ENCODE measurements at regions not wholly inside any gene's neighbourhood (a gene's known extent, or its start where the extent isn't known, plus 50 kb on each side); places are given as distances from the start of the nearest gene placed in this dataset.

DNA sequence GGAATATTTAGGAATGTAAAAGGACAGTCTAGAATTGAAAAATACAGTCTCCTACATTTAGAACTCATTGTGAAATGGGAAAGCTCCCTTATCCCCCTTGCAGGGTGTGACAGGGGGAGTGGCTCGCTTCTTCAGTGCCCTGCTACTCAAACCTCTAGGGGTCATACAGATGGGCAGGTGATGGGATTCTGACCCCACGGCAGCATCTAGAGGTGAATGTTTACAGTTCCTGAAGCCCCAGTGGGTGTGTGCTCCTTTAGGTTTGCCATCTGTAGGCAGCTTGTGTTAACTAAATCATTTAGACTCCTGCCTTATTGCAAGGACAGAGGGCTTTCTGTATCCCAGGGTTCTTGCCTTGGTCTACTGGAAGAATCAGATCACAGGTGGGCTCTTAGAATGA is 271.0 kb upstream of the MPDZ start:
- H3K27ac ChIP-seq, result no peak overlapping the region
- no peak overlapping the region for H3K4me3 ChIP-seq
- DNase-seq (ENCODE audit: low spot score), result no peak
- TF ChIP-seq, protein P1, sequence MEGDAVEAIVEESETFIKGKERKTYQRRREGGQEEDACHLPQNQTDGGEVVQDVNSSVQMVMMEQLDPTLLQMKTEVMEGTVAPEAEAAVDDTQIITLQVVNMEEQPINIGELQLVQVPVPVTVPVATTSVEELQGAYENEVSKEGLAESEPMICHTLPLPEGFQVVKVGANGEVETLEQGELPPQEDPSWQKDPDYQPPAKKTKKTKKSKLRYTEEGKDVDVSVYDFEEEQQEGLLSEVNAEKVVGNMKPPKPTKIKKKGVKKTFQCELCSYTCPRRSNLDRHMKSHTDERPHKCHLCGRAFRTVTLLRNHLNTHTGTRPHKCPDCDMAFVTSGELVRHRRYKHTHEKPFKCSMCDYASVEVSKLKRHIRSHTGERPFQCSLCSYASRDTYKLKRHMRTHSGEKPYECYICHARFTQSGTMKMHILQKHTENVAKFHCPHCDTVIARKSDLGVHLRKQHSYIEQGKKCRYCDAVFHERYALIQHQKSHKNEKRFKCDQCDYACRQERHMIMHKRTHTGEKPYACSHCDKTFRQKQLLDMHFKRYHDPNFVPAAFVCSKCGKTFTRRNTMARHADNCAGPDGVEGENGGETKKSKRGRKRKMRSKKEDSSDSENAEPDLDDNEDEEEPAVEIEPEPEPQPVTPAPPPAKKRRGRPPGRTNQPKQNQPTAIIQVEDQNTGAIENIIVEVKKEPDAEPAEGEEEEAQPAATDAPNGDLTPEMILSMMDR (IDR thresholded peaks at IDR 0.05), result no peak

DNA sequence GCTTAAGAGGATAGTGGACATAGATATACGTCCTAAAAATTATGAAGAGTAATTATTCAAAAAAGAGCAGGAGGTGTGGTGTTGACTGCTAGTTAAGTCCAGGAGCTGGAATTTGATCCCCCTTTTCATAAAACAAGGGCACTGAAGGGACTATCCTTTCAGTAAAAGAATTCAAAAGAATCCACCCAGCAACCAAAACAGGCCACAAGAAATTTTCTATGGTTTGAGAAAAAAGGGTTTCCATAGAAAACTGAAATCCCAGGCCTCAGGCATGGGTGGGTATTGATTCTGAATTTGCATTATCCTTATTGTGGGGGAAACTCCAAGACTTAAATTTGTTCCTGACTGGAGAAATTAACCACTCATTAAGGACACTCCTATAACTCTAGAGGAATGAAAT is 269.0 kb upstream of the MPDZ start:
- no peak for DNase-seq (ENCODE audit: low spot score)
- TF ChIP-seq, protein P1 (IDR thresholded peaks at IDR 0.05), result no peak
- H3K4me3 ChIP-seq, result no peak overlapping the region
- no peak overlapping the region for H3K27ac ChIP-seq

DNA sequence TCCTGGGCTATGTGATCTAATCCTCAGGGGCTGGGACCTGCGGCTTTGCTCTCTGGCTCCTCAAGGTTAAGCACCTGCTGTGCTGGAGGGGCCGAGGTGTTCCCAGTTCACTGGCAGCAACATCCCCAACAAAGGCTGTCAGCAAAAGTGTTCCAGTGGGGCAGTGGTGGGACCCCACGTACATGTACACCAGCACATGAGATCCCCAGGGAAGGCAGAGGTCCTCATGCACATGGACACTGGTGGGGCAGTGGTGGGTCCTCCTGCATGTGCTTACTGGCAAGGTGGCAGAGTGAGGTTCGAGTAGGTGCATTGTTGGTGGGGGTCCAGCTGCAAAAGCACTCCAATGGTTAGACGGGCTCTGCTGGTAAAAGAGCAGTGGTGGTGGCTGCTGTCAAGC is 255.6 kb upstream of the MPDZ start:
- no peak overlapping the region for H3K27ac ChIP-seq
- H3K4me3 ChIP-seq, result no peak overlapping the region
- DNase-seq (ENCODE audit: low spot score), result no peak
- TF ChIP-seq, protein P1 (IDR thresholded peaks at IDR 0.05), result no peak

DNA sequence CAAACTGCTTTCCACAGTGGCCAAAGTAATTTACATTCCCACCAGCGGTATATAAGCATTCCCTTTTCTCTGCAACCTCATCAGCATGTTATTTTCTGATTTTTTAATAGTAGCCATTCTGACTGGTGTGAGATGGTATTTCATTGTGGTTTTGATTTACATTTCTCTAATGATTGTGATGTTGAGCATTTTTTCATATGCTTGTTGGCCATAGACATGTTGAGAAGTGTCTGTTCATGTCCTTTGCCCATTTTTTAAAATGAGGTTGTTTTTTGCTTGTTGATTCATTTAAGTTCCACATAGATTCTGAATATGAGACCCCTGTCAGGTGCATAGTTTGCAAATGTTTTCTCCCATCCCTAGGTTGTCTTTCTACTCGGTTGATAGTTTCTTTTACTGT is 254.5 kb upstream of the MPDZ start:
- Histone ChIP-seq H3K4me3 (no peak overlapping the region), H3K27ac (no peak overlapping the region)
- TF ChIP-seq, protein P1 (IDR thresholded peaks at IDR 0.05), result no peak
- DNase-seq (ENCODE audit: low spot score), result no peak

DNA sequence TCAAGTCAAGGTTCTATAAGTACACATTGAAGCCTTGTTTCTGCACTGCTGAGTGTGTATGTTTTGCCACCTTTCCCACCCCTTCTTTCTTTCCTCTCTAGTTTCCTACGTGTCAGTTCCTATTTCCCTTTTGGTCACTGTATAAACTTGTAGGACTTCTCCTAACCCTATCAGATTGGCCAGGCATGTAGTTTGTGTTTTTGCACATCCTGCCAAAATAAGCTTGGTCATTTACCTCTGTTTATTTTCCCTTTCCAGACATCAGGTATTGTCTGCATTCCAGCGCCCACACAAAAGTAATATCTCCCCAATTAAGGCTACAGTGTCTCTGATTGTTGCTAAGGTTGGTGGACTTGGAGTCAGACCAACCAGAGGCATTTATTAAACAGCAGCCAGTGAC is 252.9 kb upstream of the MPDZ start:
- no peak overlapping the region for H3K27ac ChIP-seq
- no peak for DNase-seq (ENCODE audit: low spot score)
- no peak overlapping the region for H3K4me3 ChIP-seq
- TF ChIP-seq, protein P1 (IDR thresholded peaks at IDR 0.05), result no peak

DNA sequence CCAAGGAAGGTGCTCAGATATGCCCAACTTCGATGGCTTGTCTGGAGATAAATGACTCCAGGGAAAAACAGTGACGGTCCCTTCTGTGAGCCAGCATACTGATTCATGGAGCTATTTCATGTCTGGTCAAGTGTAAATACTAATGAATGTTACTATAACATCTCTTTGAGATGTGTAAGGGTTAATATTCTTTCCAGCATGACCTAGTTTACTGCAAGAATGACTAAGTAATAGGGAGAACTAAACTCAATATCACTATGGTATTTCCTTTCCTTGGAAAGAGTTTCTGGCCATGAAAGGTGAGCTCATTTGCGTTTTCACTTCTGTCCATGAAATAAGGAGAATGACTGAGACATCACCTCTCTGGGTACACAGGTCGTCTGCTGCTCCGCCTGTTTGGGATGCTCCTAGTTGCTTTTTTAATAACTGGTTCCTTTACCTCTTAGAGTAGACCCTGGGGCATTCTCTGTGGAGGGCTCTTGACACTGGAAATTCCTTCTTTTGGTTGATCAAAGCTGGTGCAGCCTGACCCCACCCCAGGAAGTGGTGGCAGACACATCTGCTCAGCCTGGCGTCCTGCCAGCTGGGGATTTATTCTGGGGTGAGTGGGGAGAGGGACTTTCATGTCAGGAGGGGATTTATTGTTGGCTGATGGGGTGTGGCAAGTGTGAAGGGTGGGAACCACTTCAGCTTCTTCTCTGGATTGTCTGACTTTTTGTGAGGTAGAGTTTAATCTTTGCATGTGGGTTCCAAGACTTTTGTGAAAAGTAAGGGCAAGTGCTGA is 250.0 kb upstream of the MPDZ start:
- Histone ChIP-seq H3K27ac (no peak overlapping the region), H3K4me3 (no peak overlapping the region)
- TF ChIP-seq, protein P1 (IDR thresholded peaks at IDR 0.05), result no peak
- DNase-seq (ENCODE audit: low spot score), result no peak

DNA sequence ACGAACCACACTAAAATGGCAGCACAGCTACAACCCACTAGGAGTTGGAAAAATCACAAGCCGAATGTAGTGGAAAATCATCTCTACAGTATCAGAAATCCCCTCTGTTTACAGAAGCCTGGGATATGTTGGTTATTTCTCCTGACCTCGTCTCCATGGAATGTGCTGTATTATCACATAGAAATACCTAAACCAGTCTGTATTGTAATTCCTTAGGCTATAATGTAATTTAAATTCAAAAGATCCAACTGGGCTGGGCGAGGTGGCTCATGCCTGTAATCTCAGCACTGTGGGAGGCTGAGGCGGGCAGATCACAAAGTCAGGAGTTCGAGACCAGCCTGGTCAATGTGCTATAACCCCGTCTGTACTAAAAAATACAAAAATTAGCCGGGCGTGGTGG is 244.8 kb upstream of the MPDZ start:
- no peak for DNase-seq (ENCODE audit: low spot score)
- Histone ChIP-seq H3K27ac (no peak overlapping the region), H3K4me3 (no peak overlapping the region)
- TF ChIP-seq, protein P1 (IDR thresholded peaks at IDR 0.05), result no peak
